ENCODE measurements at regions not wholly inside any gene's neighbourhood (a gene's known extent, or its start where the extent isn't known, plus 50 kb on each side); places are given as distances from the start of the nearest gene placed in this dataset.

- 17 to 33% methylated on average over 2 of the region's 2 CpGs for WGBS, 2 donors
- H3K9me3 ChIP-seq = no peaks in the 10 kb centered on the region
- TF ChIP-seq POLR2A (IDR thresholded peaks at IDR 0.05) (no peak), CTCF (IDR thresholded peaks at IDR 0.05) (no peak)
- DNase-seq (peak in 3 of 4 donors; percentile 71 to 77 (median 76)), ATAC-seq (peak; percentile 66)
- no peak overlapping the region for H3K4me3 ChIP-seq
- no peaks in the 10 kb centered on the region for H3K27me3 ChIP-seq
- H3K4me1 ChIP-seq = peaks cover 91% of the 10 kb centered on the region
- H3K27ac ChIP-seq = peak overlapping the region; percentile 72 to 84 (median 78)
- no peaks in the 10 kb centered on the region for H3K36me3 ChIP-seq (replicated peaks in 1 of 2; ENCODE audit: insufficient read depth in 1 of 2, low read depth in 2 of 2)
- intact Hi-C loops (cut with DNase I) = no loop called here
Observed at GRCh38 chr13:59345311-59345710, 818.4 kb downstream of the DIAPH3 start.

GRCh38 chr13:59346999-59347723 is 816.6 kb downstream of the DIAPH3 start:
- Histone ChIP-seq H3K4me1 (peaks cover 91% of the 10 kb centered on the region), H3K27ac (peak overlapping the region in 2 of 4 donors; percentile 75 to 84), H3K9me3 (no peaks in the 10 kb centered on the region), H3K27me3 (no peaks in the 10 kb centered on the region), H3K4me3 (no peak overlapping the region), H3K36me3 (replicated peaks in 1 of 2; ENCODE audit: insufficient read depth in 1 of 2, low read depth in 2 of 2) (no peaks in the 10 kb centered on the region)
- intact Hi-C loops (cut with DNase I) = no loop called here
- ATAC-seq = peak; percentile 15
- peak; percentile 30 to 58 (median 44) for DNase-seq
- WGBS, 2 donors = 62 to 68% methylated on average over 8 of the region's 8 CpGs
- TF ChIP-seq CTCF (IDR thresholded peaks at IDR 0.05) = no peak
- peak in 1 of 3 donors; percentile 43 for TF ChIP-seq POLR2A (IDR thresholded peaks at IDR 0.05)

GRCh38 chr13:59348617-59349016 is 815.1 kb downstream of the DIAPH3 start:
- WGBS, 2 donors = 0 to 3% methylated on average over 1 of the region's 1 CpG
- intact Hi-C loops (cut with DNase I) = no loop called here
- TF ChIP-seq CTCF (IDR thresholded peaks at IDR 0.05) (no peak), POLR2A (IDR thresholded peaks at IDR 0.05) (no peak)

GRCh38 chr13:59352600-59352999 is 811.1 kb downstream of the DIAPH3 start:
- Histone ChIP-seq H3K4me1 (peaks cover 89% of the 10 kb centered on the region), H3K27me3 (no peaks in the 10 kb centered on the region), H3K9me3 (no peaks in the 10 kb centered on the region), H3K36me3 (replicated peaks in 1 of 2; ENCODE audit: insufficient read depth in 1 of 2, low read depth in 2 of 2) (no peaks in the 10 kb centered on the region), H3K4me3 (no peak overlapping the region), H3K27ac (peak overlapping the region; percentile 31 to 66 (median 52))
- intact Hi-C loops (cut with DNase I) = no loop called here
- DNase-seq (peak in 1 of 4 donors; percentile 42), ATAC-seq (peak; percentile 95)
- TF ChIP-seq CTCF (IDR thresholded peaks at IDR 0.05) = no peak
- peak in 1 of 3 donors; percentile 12 for TF ChIP-seq POLR2A (IDR thresholded peaks at IDR 0.05)
- WGBS, 2 donors = 15 to 55% methylated on average over 2 of the region's 2 CpGs

More at GRCh38 chr13:59348617-59349016, 815.1 kb downstream of the DIAPH3 start:
- no peak overlapping the region for H3K4me3 ChIP-seq
- peak overlapping the region in 3 of 4 donors; percentile 11 to 37 (median 14) for H3K27ac ChIP-seq
- no peaks in the 10 kb centered on the region for H3K9me3 ChIP-seq
- ATAC-seq = no peak
- no peaks in the 10 kb centered on the region for H3K36me3 ChIP-seq (replicated peaks in 1 of 2; ENCODE audit: insufficient read depth in 1 of 2, low read depth in 2 of 2)
- DNase-seq = no peak
- H3K27me3 ChIP-seq = no peaks in the 10 kb centered on the region
- H3K4me1 ChIP-seq = peaks cover 82% of the 10 kb centered on the region
